GM12864 (cell line): ENCODE measurements at regions not wholly inside any gene's neighbourhood (a gene's known extent, or its start where the extent isn't known, plus 50 kb on each side); places are given as distances from the start of the nearest gene placed in this dataset.

Experiments
- DNase-seq: peaks from one replicate; pipeline ENCODE4 v3.0.0-alpha.2; 2011; ENCODE audit warnings: low read depth
- H3K4me3 ChIP-seq: 2 replicates; pipeline ENCODE4 v1.5.1; 2011; ENCODE audit warnings: mild to moderate bottlenecking, low read depth, low read length, control low read depth
- TF ChIP-seq, protein P1 (sequence below): IDR thresholded peaks from 2 replicates; pipeline ENCODE4 v1.5.1; 2011; ENCODE audit warnings: low read depth, mild to moderate bottlenecking, moderate library complexity, low read length, control low read depth, inconsistent platforms; ENCODE audit errors: missing control alignments

DNA sequence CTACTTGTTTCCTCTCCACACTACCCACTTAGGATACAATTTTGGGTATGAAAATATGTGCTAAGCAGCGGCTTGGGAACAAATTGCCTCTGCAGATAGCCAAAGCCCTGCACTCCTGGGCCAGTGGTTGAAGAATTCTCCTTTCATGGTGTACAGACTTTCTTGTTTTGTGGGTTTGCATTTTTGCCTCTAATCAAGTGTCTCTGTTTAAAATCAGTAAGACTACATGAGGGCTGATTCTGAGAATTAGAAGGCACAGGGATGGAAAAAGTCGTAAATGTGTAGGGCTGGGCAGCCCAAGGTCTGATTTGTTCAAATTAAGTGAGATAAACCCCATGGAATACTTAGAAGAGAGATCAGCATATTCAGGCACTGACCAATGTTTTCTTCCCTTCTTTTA lies 103.7 kb upstream of the CD180 start:
- H3K4me3 ChIP-seq = no peak overlapping the region
- DNase-seq = no peak
- TF ChIP-seq, protein P1, sequence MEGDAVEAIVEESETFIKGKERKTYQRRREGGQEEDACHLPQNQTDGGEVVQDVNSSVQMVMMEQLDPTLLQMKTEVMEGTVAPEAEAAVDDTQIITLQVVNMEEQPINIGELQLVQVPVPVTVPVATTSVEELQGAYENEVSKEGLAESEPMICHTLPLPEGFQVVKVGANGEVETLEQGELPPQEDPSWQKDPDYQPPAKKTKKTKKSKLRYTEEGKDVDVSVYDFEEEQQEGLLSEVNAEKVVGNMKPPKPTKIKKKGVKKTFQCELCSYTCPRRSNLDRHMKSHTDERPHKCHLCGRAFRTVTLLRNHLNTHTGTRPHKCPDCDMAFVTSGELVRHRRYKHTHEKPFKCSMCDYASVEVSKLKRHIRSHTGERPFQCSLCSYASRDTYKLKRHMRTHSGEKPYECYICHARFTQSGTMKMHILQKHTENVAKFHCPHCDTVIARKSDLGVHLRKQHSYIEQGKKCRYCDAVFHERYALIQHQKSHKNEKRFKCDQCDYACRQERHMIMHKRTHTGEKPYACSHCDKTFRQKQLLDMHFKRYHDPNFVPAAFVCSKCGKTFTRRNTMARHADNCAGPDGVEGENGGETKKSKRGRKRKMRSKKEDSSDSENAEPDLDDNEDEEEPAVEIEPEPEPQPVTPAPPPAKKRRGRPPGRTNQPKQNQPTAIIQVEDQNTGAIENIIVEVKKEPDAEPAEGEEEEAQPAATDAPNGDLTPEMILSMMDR = no peak

DNA sequence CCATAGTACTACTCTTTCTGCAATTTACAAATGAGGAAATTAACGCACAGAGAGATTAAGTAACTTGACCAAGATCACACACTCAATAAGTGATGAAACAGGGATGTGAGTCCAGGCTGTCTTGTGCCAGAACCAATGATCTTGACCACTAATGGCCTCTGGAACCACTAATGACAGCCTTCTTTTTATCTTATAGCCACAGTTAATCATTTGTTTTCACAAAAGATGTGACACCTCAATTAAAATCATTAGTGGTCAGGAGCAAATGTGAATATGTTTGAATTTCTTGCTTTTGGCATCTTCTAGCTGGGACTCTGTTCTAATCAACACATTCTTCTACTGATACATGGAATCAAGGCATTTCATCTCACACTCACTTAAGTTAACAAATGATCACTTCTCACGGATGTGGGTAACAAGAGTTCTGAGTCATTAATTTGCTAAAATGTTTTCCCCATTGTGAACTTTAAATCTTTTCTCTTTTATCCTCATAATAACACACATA lies 102.7 kb upstream of the CD180 start:
- no peak overlapping the region for H3K4me3 ChIP-seq
- no peak for DNase-seq
- TF ChIP-seq, protein P1 = no peak

DNA sequence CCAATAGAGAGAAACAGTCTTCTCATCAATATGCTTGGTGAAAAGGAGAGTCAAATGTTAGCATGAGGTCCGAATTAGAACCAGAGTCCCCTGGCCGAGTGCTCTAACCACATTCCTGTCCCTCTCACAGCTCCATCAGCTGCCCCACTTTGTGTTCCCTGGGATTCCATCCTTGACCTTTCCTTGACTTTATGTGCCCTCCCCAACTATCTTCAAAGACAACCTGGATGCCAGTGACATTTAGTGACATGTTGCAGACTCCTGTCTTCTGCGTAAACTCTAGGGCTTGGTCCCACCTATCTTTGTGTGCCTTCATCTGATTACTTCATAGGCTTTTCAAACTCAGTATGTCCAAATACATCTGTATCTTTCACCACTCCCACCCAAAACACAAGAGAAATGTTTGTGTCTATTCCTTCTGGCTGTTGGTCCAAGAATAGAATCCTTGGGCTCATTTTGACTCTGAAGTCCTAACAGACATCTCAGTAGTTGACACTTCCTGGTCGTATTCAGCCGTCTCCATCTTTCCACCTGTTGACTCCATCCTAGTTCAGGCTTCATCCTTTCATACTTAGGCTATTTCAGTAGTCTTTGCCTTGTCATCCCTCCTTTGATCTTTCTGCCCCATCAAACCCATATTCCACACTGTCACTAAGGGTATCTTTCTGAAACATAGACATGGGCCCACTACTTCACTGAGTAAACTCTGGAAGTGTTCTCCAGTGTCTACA lies 101.4 kb upstream of the CD180 start:
- TF ChIP-seq, protein P1 = no peak
- no peak for DNase-seq
- no peak overlapping the region for H3K4me3 ChIP-seq

DNA sequence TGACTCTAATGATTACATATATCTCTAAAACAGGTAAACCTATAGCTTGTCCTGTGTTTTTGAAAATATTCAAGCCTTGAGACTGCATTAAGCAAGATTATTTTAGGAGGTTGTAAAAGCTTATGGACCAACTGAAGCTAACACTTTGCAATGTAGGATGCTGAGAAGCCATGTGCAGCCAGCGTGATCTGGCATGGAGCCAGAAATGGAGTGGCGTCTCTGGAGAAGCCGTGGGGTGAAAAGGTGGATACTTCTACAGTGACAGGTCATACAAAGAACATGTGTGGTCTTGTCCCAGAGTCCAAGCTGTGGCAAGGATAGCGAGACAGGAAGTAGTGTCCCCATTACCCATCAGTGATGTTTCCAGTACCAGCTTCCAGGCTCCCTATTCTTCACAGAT lies 100.8 kb upstream of the CD180 start:
- no peak overlapping the region for H3K4me3 ChIP-seq
- TF ChIP-seq, protein P1 = no peak
- DNase-seq = no peak

DNA sequence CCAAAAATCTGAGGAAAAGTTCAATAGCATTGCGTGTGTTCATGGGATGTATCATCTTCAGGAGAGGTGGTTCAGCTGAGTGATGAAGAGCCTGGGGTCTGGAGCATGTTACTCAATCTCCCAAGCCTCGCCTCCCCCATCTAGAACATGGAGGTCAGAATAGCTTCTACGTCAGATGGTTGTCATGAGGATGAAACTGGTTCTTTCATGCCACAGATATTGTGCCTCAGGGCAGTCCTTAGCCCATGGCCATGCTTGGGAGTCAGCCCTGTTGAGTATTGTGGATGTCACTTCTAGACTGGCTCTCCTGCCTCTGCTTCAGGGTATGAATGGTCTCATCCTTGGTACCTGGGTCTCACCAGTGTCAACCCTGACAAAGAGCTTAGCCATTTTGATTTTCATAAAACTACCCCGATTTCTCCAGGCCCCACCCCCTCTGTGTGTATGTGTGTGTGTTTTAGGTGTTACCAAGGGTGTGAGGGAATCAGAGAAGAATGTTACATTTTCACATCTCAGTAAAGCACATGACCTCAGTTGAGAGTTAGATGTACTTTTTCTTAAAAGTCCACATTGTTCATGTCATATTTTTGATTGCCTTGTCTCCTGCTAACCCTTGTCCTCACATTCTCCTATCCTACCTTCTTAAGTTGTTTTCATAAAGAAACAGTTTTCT lies 97.8 kb upstream of the CD180 start:
- H3K4me3 ChIP-seq = no peak overlapping the region
- DNase-seq = no peak
- TF ChIP-seq, protein P1 = no peak

DNA sequence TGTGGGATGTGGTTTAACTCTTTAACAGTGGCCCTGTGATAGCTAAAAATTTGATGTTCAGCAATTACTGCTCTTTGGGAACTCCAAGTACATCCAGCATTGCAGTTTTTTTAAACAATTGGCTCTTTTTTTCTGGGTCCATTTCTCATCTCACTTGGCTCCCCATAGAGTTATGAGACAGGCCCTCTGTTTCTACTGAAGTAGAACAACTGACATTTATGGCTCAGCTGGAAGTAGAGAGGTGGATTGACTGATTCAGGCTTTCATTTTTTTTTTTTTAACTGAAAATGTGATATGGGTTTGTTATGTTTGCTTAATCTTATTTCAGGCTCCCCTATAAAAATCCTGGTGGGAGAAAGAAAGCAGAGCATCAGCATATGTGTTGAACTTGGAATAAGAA lies 96.6 kb upstream of the CD180 start:
- no peak overlapping the region for H3K4me3 ChIP-seq
- DNase-seq = no peak
- TF ChIP-seq, protein P1 = no peak
